NAMALWA (cell line): ENCODE measurements at regions not wholly inside any gene's neighbourhood (a gene's known extent, or its start where the extent isn't known, plus 50 kb on each side); places are given as distances from the start of the nearest gene placed in this dataset.
"Not testable (repeated sequence)": the region's sequence is repeated elsewhere in the genome, so short reads cannot be mapped to it uniquely, and the experiment has no call there.

Source experiments
- DNase-seq: peaks from one replicate; pipeline ENCODE4 v3.0.0-alpha.2; 2015; ENCODE audit warnings: low spot score

DNA sequence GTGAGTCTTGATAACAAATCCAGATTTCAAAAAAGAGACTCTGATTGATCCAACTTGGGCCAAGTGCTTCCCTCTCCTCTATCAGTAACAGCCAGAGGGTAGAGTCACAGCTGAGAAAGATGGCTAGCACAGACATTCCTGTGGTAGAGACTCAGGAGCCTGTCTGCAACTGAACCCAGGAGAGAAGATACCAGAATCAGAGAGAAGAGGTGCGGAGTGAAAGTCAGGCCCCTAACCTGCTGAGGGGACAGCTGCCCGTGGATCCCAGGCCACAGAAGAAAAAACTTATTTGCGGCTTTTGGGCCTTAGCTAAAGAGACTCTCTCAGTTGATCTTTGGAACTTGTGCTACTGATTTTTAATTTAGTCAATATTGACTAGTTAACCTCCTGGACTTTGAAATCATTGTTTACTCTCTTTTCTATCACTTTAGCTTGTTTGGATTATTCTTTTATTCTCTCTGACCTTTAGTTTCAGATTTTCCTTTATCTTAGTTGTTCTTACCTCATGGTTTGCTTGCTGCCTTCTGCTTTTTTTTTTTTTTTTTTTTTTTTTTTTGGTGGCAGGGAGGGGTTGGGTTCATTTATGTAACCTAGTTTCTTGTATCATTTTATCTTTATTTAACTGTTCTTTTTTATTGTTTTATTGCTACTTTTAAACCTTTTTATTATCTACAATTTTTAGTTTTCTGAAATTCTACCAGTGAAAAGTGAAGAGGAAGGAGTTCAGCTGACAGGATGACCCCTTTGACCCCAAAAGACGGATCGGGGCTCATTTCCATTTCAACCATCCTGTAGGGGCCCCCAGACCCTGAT is 154.9 kb upstream of the KRR1 start:
- no peak for DNase-seq

DNA sequence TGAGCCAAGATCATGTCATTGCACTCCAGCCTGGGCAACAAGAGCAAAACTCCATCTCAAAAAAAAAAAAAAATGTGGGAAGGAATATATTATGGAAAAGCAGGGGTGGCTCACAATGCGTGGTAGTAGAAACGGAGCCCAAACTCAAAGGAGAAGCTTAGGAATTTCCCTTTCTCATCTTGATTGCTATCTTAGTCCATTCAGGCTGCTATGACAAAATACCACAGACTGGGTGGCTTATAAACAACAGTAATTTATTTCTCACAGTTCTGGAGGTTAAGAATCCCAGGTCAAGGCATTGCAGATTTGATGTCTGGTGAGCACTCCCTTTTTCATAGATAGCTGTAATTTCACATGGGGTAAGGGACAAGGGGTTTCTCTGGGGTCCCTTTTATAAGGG is 153.8 kb upstream of the KRR1 start:
- no peak for DNase-seq

DNA sequence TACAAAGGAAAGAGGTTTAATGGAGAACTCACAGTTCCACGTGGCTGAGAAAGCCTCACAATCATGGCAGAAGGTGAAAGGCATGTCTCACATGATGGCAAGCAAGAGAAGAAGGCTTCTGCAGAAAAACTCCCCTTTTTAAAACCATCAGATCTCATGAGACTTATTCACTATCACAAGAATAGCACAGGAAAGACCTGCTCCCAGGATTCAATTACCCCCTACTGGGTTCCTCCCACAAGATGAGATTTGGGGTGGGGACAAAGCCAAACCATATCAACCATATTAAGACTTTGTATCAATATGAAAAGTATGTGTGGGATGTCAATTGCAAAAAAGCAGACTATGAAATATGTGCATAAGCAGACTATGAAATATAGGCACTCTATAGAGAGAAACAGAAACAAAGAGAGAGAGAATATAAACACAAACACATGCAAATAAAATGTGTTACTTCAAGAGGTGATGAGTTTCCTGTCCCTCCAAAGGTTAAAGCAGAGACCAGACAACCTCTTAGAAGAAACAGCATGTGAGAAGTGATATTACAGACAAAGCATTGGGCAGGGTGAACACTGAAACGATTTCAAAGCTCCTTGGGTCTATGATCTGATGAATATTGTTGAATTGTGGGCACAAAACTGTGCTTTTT is 151.2 kb upstream of the KRR1 start:
- DNase-seq = no peak

DNA sequence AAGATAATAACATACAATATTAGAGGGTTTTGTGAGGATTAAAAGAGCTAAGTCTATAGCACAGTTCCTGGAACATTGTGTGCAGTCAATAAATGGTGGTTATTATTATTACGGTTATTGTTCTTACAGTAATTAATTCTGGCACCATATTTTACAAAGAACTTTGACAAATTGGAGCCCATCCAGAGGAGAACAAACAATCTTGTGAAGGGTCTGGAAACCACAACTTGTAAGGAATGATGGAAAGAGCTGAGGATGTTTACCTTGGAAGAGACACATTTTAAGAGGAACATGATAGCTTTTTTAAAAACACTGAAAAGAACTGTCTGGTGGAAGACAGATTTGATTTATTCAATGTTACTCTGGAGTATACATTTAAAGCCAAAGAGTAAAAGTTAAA is 150.5 kb upstream of the KRR1 start:
- DNase-seq = no peak

DNA sequence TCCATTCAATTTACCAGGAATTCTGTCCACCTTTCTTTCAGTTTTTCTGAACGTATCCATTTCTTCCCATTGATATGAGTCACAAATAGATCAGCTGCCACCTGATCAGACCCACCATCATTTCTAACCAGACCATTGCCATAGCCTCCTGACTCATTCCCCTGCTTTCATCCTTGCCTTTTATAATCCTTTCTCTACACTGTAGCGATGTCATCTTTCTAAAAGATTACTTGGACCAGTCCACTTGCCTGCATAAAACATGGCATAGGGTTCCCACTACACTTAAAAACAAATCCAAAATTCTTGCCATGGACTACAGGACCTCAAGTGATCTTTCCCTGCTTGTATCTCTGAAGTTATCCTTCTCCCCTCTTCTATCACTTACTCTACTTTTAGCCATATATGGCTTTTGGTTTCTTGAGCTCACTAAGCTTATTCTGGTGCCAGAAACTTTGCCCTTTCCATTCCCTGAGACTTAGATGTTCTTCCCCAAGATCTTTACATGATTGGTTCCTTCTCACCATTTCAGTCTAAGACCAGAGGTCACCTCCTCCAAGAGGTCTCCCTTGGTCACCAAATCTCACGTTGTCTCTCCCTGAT is 149.5 kb upstream of the KRR1 start:
- no peak for DNase-seq

DNA sequence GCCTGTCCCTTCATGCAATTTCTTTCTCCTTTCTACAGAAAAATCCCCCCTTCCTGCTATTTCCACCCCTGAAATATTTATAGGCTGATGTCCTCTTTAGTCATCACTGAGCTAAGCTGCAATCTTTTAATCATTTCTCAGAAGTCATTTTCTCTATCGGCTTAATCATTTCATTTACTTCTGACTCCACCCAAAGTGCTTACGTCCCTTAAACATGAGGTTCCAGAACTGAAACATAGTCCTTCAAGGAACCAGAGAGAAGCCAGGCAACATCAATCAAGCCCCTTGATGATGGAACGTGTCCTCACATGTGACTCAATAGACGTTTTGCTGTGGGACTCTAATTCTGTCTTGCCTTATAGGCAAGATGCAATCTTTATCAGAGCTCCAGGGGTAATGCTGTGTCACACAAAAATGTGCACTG is 148.7 kb upstream of the KRR1 start:
- DNase-seq = no peak

DNA sequence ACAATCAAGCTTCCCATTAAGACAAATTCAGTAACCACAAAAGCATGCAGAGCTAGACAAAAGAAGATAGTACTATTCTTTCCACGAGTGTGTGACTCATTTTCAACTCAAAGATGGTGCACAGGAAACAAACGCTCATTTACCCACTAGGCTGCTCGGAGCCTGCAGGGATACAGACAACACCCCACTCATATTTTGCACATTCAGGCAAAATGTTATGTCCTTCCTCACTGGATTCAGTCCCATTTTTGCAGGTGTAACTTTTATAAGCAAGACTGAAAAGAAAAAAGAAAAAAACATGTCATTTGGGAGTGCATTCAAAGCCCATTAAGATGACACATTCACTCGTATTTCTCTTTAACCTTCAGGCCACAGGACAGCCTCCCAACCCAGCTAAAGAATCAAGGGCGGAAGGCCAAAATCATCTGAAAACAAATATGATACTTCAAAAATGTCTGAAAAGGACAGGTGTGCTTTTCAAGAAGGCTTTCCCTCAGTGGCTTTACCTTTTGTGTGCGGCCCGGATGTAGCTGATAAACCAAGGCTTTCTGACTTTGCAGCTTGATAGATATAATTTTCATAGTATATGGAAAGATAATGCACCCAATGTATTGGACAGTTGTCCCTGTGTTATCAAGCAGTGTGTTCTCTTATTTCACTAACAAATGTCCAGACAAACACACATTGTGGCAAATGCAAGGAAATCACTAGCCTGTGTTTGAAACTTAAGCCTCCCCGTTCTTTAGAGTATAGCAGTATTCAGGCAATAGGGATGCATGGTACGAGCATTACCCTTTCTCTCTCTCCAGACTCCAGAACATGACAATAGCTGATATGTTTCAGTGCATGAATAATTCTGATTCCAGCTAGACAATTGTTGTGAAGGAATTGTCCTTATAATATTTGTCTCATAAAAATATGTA is 147.8 kb upstream of the KRR1 start:
- no peak for DNase-seq

DNA sequence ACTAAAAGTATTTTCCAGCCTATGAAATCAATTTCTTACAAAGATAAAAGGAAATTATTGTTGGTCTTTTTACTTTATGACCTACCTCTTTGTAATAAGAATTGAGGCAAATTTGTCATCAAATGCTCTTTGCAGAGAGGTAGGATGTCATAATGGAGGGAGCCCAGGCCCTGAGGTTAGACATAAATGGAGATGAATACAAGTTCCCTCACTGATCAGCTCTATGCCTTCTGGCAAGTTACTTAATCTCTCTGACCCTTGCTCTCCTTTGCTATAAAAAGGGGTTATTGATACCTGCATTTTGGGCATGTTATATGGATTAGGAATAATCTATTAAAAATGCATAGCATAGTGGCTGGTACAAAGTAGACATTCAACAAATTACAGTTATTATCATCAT is 146.9 kb upstream of the KRR1 start:
- no peak for DNase-seq

DNA sequence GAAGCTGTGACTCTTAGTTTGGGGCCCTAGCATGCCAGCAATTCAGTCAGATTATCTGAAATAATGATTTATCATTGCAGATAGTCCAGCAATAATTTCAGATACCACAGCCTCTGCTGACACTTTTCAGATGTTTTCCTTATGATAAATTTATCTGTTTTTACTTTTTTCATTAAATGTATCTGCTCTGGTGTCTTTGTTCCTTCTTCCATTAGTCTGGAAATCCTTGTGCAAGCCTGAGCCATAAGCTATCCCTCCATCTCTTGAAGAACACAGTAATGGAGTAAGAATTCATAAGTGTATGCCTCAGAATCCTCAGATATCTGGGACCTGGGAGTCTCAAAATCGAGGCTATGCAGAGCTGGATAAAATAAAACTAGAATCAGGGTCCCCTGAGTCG is 146.4 kb upstream of the KRR1 start:
- no peak for DNase-seq

DNA sequence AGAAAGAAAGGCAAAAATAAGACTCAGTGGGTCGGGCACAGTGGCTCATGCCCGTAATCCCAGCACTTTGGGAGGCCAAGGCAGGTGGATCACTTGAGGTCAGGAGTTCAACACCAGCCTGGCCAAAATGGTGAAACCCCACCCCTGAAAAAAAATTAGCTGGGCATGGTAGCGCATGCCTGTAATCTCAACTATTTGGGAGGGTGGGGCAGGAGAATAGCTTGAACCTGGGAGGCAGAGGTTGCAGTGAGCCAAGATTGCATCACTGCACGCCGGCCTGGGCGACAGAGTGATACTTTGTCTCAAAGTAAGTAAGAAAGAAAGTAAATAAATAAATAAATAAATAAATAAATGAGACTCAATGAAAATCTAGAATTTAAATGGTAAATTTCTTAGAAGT is 145.9 kb upstream of the KRR1 start:
- not testable (repeated sequence) for DNase-seq

DNA sequence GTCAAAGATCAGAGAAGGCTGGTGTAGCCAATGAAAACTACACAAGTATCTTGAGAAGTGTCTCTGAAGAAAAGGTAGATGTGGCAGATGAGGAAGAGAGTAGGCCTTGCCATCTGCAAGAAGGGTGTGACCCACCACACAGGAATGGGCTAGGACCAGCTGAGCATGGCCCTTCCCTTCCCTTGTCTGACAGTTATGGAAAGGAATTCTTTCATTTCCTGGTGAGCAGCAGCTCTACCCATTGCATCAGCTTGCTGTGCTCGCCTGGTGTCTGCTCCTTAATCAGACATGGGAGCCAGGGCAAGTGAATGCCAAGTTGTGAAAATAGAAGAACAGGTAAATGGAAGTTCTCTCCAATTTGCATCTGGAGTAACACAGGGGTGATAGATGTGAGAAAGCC is 145.2 kb upstream of the KRR1 start:
- no peak for DNase-seq

DNA sequence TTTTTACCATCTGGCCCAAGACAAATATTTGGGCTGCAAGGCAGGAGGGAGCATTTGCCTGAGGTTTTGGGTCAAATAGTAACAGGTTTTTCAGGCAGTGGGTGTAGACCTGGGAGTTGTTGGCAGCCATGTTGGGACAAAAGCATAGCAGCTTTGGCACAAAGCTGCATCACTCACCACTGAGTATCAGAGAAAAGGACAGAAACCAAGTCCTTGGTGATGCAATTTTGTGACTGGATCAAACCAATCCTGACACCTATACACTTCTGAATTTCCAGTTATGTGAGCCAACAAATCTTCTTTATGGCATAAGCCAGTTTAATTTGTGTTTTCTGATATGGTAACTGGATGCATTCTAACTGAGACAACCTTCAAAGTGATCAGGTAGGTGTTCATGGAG is 144.8 kb upstream of the KRR1 start:
- no peak for DNase-seq

DNA sequence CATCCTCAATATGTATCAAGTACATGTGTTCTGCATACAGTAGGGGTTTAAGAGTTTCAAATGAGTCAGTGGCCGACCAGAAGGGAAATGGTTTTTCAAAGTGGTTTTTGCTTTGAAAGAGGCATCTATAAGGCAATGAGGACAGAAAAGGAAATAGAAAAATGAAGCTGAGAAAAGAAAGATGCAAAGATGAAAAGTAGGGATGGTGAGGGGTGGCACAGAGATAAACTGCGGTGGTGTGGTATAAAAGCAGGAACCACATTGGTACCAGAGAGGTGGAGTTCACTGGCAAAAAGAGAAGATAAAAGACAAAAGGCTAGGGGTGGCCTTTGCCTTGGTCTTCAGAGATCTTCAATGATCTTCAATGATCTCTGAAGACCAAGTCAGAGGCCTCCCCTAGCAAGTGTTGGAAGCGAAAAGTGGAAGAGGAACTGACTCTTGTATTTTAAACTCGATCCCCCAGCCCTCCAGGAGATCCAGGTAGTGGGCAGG is 144.0 kb upstream of the KRR1 start:
- no peak for DNase-seq

DNA sequence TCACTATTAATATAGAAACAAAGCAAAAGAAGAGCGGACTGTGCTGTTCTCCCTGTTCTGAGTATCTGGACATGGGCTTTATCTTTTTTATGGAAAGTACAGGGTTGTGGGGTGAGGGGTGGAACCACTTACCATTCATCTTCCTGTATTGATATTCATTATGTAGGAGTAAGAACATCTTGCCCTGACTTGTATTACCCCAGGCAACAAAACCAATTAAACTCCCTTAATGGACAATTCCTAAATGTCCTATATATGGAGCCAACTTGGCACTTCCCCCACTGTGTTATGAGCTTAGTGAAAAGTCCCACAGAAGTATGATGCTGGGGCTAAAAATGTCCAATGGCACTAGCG is 139.9 kb upstream of the KRR1 start:
- DNase-seq = no peak

DNA sequence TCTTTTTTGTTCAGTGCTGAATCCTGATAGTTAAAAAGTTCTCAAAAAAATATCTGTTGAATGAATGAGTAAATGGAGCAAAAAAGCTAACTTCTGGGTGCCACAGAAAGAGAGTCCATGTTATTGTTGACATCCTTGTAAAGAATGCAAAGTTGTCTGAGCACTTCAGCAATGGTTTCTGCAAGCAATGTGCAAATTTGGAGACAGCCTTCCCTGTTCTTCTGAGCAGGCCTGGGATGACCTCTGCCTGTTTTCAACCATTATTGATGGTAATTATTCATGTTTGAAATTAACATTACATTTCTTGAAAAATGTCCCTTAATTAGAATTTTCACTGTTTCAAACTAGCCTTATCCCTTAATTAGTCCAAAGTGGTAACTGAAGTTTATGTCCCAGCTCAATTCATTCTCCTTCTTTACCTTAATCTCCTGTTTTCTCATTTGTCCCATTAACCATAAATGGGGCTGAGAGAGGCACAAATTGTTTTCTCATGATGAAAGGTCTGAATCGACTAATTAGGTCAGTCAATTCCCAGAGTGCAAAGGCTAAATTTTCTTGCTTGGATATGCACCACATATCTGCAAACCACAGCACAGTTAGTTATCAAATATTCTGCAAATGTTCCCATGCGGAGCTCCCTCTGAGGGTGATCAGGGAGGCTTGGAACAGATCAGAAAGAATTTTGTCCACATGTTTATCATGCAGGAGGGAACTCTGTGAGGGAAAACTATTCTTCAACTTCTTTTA is 139.4 kb upstream of the KRR1 start:
- no peak for DNase-seq

DNA sequence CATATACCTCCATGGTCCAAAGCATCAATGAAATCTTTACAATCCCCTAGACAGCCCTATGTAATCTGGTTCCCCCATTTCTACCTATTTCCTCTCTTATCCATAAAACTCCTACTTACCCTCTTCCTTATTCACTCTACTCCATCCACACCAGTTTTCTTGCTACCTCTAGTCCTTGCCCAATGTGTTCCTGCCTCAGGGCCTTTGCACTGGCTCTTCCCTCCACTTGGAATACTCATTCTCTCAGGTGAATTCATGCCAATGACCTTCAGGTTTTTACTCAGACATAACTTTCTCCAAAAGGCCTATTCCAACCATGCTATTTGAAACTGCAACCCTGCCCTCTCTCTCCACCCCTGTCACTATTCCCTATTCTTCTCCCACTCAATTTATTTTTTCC is 138.7 kb upstream of the KRR1 start:
- DNase-seq = no peak

DNA sequence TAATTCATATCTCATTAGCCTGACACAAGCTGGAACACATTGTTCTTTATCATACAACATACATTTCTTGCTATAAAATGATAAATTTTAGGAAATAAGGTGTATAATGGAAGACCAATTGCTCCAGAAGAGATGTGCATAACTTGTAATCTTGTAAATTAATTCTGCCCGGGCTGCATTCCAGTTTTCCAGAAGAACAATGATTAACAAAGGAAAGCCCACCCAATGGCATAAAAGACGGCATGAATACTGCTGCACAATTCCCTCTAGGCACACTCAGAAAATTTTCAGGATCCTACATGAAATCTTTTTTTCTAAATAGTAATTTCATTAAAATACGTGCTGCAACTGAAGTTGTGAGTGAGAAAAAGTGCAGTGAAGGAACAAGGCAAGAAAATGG is 137.4 kb upstream of the KRR1 start:
- no peak for DNase-seq

DNA sequence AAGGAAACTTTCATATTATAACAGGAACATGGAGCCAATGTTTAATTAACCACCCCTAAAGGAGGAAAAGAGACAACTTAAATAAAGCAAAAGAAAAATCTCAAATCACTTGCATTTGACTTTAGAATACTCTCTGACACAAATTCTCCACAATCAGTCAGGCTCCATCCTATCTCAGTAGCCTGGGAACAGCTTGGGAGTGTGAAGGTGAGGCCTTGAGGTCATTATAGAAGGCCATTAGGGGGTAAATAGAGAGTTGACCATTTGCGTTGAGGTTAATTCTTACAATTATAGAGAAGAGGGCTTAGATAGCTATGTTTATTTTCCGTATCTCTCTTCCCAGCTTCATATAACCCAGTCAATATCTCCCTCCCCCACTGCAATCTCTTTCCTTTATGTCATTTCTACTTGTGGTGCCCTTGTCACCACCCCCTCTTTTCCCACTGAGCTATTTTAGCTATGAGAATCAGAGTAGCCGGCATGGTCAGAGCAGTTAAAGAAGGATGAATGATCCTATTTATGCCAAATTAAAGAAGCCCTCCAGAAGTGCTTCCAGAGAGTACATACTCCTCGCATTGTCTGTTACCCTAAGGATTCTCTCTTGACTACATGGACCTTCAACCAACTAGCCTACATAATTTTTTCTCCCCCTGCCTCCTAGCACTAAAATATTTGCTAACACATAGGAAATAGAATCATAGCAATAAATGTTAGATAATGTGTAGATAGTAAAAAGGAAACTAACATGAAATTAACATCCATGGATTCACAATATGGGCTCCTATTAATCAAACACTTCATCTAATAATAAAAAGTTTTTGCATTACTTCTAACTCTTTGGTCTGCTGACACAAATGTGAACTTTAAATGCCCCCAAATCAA is 135.2 kb upstream of the KRR1 start:
- no peak for DNase-seq

DNA sequence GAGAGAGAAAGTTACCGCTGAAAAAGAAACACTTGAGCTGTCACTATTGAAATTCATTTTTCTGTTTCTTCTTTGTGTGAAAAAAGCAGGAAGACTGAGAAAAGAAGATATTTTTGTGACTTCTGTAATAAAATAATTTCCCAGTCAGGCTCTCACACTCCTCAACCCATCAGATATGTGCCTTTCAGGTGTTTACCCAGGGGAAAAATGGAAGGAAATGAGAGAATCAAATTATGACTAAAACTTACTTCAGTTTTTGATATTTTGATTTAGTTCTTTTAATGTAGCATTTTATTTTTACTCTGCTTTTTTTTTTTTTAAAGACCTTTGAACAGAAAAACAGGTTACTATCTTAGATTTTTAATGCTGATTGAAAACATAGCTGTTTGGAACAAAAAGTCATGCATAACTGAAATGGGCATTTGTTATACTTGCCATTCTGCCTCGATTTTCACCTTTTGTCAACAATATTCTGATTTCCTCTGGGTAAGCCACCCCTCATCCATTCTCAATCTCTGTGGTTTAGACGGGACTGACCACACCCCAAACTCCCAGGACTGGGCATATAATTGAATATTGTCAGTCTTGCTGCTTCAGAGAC is 133.2 kb upstream of the KRR1 start:
- DNase-seq = no peak

DNA sequence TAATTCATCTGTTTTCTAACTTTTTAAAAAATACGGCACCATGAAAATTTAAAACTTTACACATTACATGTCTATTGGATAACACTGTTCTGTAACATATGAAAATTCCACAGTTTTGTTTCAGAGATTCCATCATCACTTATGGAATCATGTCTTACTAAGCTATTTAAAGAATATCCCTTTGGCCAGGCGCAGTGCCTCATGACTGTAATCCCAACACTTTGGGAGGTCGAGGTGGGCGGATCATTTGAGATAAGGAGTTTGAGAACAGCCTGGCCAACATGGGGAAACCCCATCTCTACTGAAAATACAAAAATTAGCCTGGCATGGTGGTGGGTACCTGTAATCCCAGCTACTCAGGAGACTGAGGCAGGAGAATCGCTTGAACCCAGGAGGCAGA is 131.7 kb upstream of the KRR1 start:
- not testable (repeated sequence) for DNase-seq
